Heart left ventricle (tissue), 13 donors: ENCODE measurements at regions not wholly inside any gene's neighbourhood (a gene's known extent, or its start where the extent isn't known, plus 50 kb on each side); places are given as distances from the start of the nearest gene placed in this dataset.

Experiments
- CTCF ChIP-seq, 12 donors: fragments of 200-600 bp; sonication (generic) in 4 of 12; IDR thresholded peaks; one replicate each; pipeline versions ENCODE4 v1.5.0 to v1.8.0; 2018 to 2022; ENCODE audit warnings: antibody characterized with exemption in 12 of 12, mild to moderate bottlenecking in 5 of 12
- POLR2A ChIP-seq, 2 donors: fragments of 450-650 bp; IDR thresholded peaks; one replicate each; pipeline ENCODE4 v1.6.1; 2017; ENCODE audit warnings: antibody characterized with exemption in 2 of 2, mild to moderate bottlenecking in 2 of 2, moderate library complexity in 2 of 2
- donor health status: ischemic (EF 13 %, LVEDD 7.1; RV severe dilation, severe dysfunction).
- donor health status: DM: no; HTN: yes; CAD: no.
- donor health status: DM: no; HTN: no; CAD: no.
- donor health status: ischemic (EF 25% LVEDD 6.9; RV normal size, moderate dysfunction).
- donor health status: ischemic (EF 25% LVEDD 5.7; RV mildly dilated, moderate dysfunction).
- donor health status: ischemic (EF 35%, LVEDD 5.7; RV mildly dilated, moderate dysfunction).
- donor health status: nonischemic (EF 11% LVEDD 7.7; RV severe dilation, severe dysfunction).
- donor health status: DM: yes; HTN: yes; CAD: no.
- donor health status: PGD.
- donor health status: ischemic (EF 29% LVEDD 5.4; RV normal size, mild dysfunction).
- donor health status: nonischemic (EF 23%, LVEDD 6.1; RV moderate dilation, normal function).

GRCh38 chr6:84554706-84555105 lies 209.7 kb downstream of the TBX18 start:
- TF ChIP-seq POLR2A (IDR thresholded peaks at IDR 0.05) (no peak), CTCF (IDR thresholded peaks at IDR 0.05) (no peak)
